Panc1 (cell line): ENCODE measurements at regions not wholly inside any gene's neighbourhood (a gene's known extent, or its start where the extent isn't known, plus 50 kb on each side); places are given as distances from the start of the nearest gene placed in this dataset.

Source experiments
- POLR2AphosphoS5 ChIP-seq: IDR thresholded peaks from 2 replicates; pipeline ENCODE4 v1.6.1; 2012; ENCODE audit warnings: mild to moderate bottlenecking, low read depth, low read length, moderate library complexity
- SIN3A ChIP-seq: IDR thresholded peaks from 2 replicates; pipeline ENCODE4 v1.6.1; 2012; ENCODE audit warnings: low read depth, mild to moderate bottlenecking, low read length, moderate library complexity, borderline replicate concordance; ENCODE audit not compliant: insufficient read depth
- TCF7L2 ChIP-seq: IDR thresholded peaks from 2 replicates; pipeline ENCODE4 v1.6.1; 2011; ENCODE audit warnings: mild to moderate bottlenecking, low read depth, low read length, inconsistent platforms
- TF ChIP-seq, protein P1 (sequence below): fragments of 450-650 bp; IDR thresholded peaks from 2 replicates; pipeline ENCODE4 v1.5.1; 2017; ENCODE audit warnings: mild to moderate bottlenecking
- TF ChIP-seq, protein P2 (sequence below), 2 experiments: IDR thresholded peaks; 2 replicates each; pipeline ENCODE4 v1.6.1; 2011 to 2012; ENCODE audit warnings: low read depth in 2 of 2, control low read depth in 1 of 2, low read length in 1 of 2, mild to moderate bottlenecking in 1 of 2, moderate library complexity in 1 of 2; ENCODE audit not compliant: insufficient read depth in 1 of 2

DNA sequence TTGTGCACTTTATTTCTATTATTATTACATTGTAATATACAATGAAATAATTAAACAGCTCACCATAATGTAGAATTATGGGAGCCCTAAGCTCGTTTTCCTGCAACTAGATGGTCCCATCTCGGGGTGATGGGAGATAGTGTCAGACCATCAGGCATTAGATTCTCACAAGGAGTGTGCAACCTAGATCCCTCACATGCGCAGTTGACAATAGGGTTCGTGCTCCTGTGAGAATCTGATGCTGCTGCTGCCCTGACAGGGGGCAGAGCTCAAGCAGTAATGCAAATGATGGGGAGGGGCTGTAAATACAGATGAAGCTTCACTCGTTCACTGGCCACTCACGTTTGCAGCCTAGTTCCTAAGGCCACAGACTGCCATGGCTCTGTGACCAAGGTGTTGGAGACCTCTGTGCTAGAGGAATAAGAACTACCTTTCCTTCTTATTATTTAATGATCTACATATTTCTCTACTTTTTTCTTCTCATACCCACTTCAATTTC is 492.9 kb upstream of the INTU start:
- TF ChIP-seq SIN3A (no peak), POLR2AphosphoS5 (no peak), TCF7L2 (no peak)
- TF ChIP-seq, protein P1, sequence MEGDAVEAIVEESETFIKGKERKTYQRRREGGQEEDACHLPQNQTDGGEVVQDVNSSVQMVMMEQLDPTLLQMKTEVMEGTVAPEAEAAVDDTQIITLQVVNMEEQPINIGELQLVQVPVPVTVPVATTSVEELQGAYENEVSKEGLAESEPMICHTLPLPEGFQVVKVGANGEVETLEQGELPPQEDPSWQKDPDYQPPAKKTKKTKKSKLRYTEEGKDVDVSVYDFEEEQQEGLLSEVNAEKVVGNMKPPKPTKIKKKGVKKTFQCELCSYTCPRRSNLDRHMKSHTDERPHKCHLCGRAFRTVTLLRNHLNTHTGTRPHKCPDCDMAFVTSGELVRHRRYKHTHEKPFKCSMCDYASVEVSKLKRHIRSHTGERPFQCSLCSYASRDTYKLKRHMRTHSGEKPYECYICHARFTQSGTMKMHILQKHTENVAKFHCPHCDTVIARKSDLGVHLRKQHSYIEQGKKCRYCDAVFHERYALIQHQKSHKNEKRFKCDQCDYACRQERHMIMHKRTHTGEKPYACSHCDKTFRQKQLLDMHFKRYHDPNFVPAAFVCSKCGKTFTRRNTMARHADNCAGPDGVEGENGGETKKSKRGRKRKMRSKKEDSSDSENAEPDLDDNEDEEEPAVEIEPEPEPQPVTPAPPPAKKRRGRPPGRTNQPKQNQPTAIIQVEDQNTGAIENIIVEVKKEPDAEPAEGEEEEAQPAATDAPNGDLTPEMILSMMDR: no peak
- TF ChIP-seq, protein P2, sequence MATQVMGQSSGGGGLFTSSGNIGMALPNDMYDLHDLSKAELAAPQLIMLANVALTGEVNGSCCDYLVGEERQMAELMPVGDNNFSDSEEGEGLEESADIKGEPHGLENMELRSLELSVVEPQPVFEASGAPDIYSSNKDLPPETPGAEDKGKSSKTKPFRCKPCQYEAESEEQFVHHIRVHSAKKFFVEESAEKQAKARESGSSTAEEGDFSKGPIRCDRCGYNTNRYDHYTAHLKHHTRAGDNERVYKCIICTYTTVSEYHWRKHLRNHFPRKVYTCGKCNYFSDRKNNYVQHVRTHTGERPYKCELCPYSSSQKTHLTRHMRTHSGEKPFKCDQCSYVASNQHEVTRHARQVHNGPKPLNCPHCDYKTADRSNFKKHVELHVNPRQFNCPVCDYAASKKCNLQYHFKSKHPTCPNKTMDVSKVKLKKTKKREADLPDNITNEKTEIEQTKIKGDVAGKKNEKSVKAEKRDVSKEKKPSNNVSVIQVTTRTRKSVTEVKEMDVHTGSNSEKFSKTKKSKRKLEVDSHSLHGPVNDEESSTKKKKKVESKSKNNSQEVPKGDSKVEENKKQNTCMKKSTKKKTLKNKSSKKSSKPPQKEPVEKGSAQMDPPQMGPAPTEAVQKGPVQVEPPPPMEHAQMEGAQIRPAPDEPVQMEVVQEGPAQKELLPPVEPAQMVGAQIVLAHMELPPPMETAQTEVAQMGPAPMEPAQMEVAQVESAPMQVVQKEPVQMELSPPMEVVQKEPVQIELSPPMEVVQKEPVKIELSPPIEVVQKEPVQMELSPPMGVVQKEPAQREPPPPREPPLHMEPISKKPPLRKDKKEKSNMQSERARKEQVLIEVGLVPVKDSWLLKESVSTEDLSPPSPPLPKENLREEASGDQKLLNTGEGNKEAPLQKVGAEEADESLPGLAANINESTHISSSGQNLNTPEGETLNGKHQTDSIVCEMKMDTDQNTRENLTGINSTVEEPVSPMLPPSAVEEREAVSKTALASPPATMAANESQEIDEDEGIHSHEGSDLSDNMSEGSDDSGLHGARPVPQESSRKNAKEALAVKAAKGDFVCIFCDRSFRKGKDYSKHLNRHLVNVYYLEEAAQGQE (IDR thresholded peaks at IDR 0.05; ENCODE audit: insufficient read depth in 1 of 2, low read depth in 2 of 2, low read length in 1 of 2): no peak
